ENCODE measurements at regions not wholly inside any gene's neighbourhood (a gene's known extent, or its start where the extent isn't known, plus 50 kb on each side); places are given as distances from the start of the nearest gene placed in this dataset.

DNA sequence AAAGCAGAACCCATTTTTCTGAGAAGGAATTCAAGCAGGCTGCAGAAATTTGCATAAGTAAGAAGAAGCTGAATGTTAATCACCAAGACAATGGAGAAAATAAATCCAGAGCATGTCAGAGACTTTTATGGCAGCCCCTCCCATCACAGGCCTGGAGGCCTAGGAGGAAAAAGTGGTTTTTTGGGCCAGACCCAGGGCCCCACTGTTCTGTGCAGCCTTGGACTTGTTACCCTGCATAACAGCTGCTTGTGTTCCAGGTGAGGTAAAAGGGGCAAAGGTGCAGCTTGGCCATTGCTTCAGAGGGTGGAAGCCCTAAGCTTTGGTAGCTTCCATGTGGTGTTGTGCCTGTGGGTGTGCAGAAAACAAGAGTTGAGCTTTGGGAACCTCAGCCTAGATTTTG is 1516.2 kb upstream of the PCDH10 start:
- no peak for DNase-seq (ENCODE audit: extremely low spot score in 2 of 2)
- no peaks in the 10 kb centered on the region for H3K9me3 ChIP-seq
- intact Hi-C loops (cut with DNase I), result no loop called here
- no peaks in the 10 kb centered on the region for H3K27me3 ChIP-seq
- no peak overlapping the region for H3K4me3 ChIP-seq
- no peaks in the 10 kb centered on the region for H3K4me1 ChIP-seq
- H3K27ac ChIP-seq, result no peak overlapping the region
- no peaks in the 10 kb centered on the region for H3K36me3 ChIP-seq
- TF ChIP-seq CTCF (IDR thresholded peaks at IDR 0.05), result no peak
- no peak for TF ChIP-seq POLR2A (IDR thresholded peaks at IDR 0.05)
- TF ChIP-seq POLR2AphosphoS5 (IDR thresholded peaks at IDR 0.05; ENCODE audit: insufficient read depth in 1 of 2, low read depth in 1 of 2), result no peak

DNA sequence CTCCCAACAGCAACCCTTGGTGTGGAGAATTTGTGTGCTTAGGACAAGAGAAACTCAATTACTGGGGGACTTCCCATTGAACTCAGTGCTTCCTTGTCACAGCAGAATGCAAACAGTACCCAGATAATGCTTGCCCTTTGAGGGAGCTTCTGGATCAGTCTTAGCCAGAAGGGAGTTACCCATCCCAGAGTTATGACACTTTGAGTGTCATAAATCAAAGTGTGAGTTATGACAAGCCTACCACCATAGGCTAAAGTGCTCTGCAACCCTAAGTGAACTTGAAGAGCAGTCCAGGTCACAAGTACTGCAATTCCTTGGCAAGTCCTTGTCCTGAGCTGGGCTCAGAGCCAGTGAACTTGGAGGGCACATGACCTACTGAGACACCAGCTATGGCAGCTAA is 1513.9 kb upstream of the PCDH10 start:
- TF ChIP-seq POLR2A (IDR thresholded peaks at IDR 0.05) (no peak), POLR2AphosphoS5 (IDR thresholded peaks at IDR 0.05; ENCODE audit: insufficient read depth in 1 of 2, low read depth in 1 of 2) (no peak), CTCF (IDR thresholded peaks at IDR 0.05) (no peak)
- no peak overlapping the region for H3K27ac ChIP-seq
- H3K9me3 ChIP-seq, result no peaks in the 10 kb centered on the region
- H3K4me3 ChIP-seq, result no peak overlapping the region
- intact Hi-C loops (cut with DNase I), result no loop called here
- H3K4me1 ChIP-seq, result no peaks in the 10 kb centered on the region
- no peaks in the 10 kb centered on the region for H3K36me3 ChIP-seq
- no peak for DNase-seq (ENCODE audit: extremely low spot score in 2 of 2)
- no peaks in the 10 kb centered on the region for H3K27me3 ChIP-seq

- no peak for TF ChIP-seq POLR2AphosphoS5 (IDR thresholded peaks at IDR 0.05; ENCODE audit: insufficient read depth in 1 of 2, low read depth in 1 of 2)
- TF ChIP-seq CTCF (IDR thresholded peaks at IDR 0.05), result no peak
- TF ChIP-seq POLR2A (IDR thresholded peaks at IDR 0.05), result no peak
- intact Hi-C loops (cut with DNase I), result no loop called here
- Histone ChIP-seq H3K36me3 (no peaks in the 10 kb centered on the region), H3K27ac (no peak overlapping the region), H3K27me3 (no peaks in the 10 kb centered on the region), H3K9me3 (no peaks in the 10 kb centered on the region), H3K4me1 (no peaks in the 10 kb centered on the region), H3K4me3 (no peak overlapping the region)
- no peak for DNase-seq (ENCODE audit: extremely low spot score in 2 of 2)
Measured at GRCh38 chr4:131638781-131639180, 1510.3 kb upstream of the PCDH10 start.

DNA sequence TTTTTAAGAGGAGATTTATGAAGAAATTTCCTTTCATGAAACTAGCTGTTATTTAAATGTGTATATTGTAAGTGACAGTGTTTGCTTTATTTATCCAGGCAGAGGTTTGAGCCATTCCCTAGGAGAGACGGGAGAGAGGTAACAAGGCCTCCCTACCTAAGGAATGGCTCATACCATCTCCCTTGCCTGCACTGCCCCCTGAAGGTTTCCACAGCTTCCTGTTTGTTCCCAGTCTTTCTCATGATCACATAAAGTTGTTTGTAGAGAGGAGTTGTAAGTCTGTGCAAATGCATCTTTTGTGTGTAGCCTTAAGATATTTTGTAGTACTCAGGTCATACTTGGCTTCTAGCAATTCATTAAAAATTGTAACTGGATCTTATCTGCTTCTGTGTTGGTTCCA is 1504.5 kb upstream of the PCDH10 start:
- H3K27me3 ChIP-seq, result no peaks in the 10 kb centered on the region
- TF ChIP-seq POLR2AphosphoS5 (IDR thresholded peaks at IDR 0.05; ENCODE audit: insufficient read depth in 1 of 2, low read depth in 1 of 2) (no peak), POLR2A (IDR thresholded peaks at IDR 0.05) (no peak), CTCF (IDR thresholded peaks at IDR 0.05) (no peak)
- H3K4me1 ChIP-seq, result no peaks in the 10 kb centered on the region
- H3K4me3 ChIP-seq, result no peak overlapping the region
- DNase-seq (ENCODE audit: extremely low spot score in 2 of 2), result no peak
- H3K36me3 ChIP-seq, result no peaks in the 10 kb centered on the region
- H3K27ac ChIP-seq, result no peak overlapping the region
- H3K9me3 ChIP-seq, result no peaks in the 10 kb centered on the region
- intact Hi-C loops (cut with DNase I), result no loop called here

GRCh38 chr4:131649227-131649626 is 1499.9 kb upstream of the PCDH10 start:
- no peaks in the 10 kb centered on the region for H3K4me1 ChIP-seq
- intact Hi-C loops (cut with DNase I), result no loop called here
- no peaks in the 10 kb centered on the region for H3K36me3 ChIP-seq
- no peak for DNase-seq (ENCODE audit: extremely low spot score in 2 of 2)
- H3K27ac ChIP-seq, result no peak overlapping the region
- no peaks in the 10 kb centered on the region for H3K9me3 ChIP-seq
- H3K4me3 ChIP-seq, result no peak overlapping the region
- H3K27me3 ChIP-seq, result no peaks in the 10 kb centered on the region
- no peak for TF ChIP-seq CTCF (IDR thresholded peaks at IDR 0.05)
- TF ChIP-seq POLR2A (IDR thresholded peaks at IDR 0.05), result no peak
- TF ChIP-seq POLR2AphosphoS5 (IDR thresholded peaks at IDR 0.05; ENCODE audit: insufficient read depth in 1 of 2, low read depth in 1 of 2), result no peak

Measured in vagina (tissue), 2 donors.